ENCODE measurements at regions not wholly inside any gene's neighbourhood (a gene's known extent, or its start where the extent isn't known, plus 50 kb on each side); places are given as distances from the start of the nearest gene placed in this dataset.
A peak's percentile ranks its signal among the peaks of the same experiment; 100 is the strongest.

- Histone ChIP-seq H3K9me3 (ENCODE audit: control insufficient read depth in 2 of 2, insufficient read depth in 1 of 2, low read depth in 1 of 2, low read length in 1 of 2) (no peaks in the 10 kb centered on the region), H3K4me1 (ENCODE audit: control insufficient read depth in 3 of 3, insufficient read depth in 2 of 3, low read depth in 1 of 3, low read length in 2 of 3) (peaks cover 0 to 5% (median 0%) of the 10 kb centered on the region in 3 donors), H3K36me3 (ENCODE audit: control insufficient read depth in 3 of 3, insufficient read depth in 2 of 3, low read depth in 1 of 3, low read length in 3 of 3) (no peaks in the 10 kb centered on the region), H3K4me3 (ENCODE audit: low read depth in 1 of 3, low read length in 3 of 3) (no peak overlapping the region), H3K27ac (ENCODE audit: low read depth in 1 of 3, low read length in 2 of 3) (no peak overlapping the region), H3K27me3 (ENCODE audit: control insufficient read depth in 3 of 3, insufficient read depth in 3 of 3, low read length in 3 of 3) (no peaks in the 10 kb centered on the region)
- WGBS, 3 donors, result 61 to 86% (median 81%) methylated on average over 6 of the region's 6 CpGs
- DNase-seq (no peak), FAIRE-seq (no peak)
Observed at GRCh38 chr3:25294169-25294805, 133.8 kb upstream of the RARB start.

GRCh38 chr3:25297667-25298585, 130.1 kb upstream of the RARB start:
- WGBS, 3 donors, result 74 to 77% (median 75%) methylated on average over 9 of the region's 9 CpGs
- FAIRE-seq (no peak), DNase-seq (no peak)
- Histone ChIP-seq H3K4me3 (ENCODE audit: low read depth in 1 of 3, low read length in 3 of 3) (no peak overlapping the region), H3K27ac (ENCODE audit: low read depth in 1 of 3, low read length in 2 of 3) (no peak overlapping the region), H3K36me3 (ENCODE audit: control insufficient read depth in 3 of 3, insufficient read depth in 2 of 3, low read depth in 1 of 3, low read length in 3 of 3) (no peaks in the 10 kb centered on the region), H3K27me3 (ENCODE audit: control insufficient read depth in 3 of 3, insufficient read depth in 3 of 3, low read length in 3 of 3) (no peaks in the 10 kb centered on the region), H3K9me3 (ENCODE audit: control insufficient read depth in 2 of 2, insufficient read depth in 1 of 2, low read depth in 1 of 2, low read length in 1 of 2) (no peaks in the 10 kb centered on the region), H3K4me1 (ENCODE audit: control insufficient read depth in 3 of 3, insufficient read depth in 2 of 3, low read depth in 1 of 3, low read length in 2 of 3) (no peaks in the 10 kb centered on the region)

GRCh38 chr3:25300141-25300540, 127.9 kb upstream of the RARB start:
- Histone ChIP-seq H3K36me3 (ENCODE audit: control insufficient read depth in 3 of 3, insufficient read depth in 2 of 3, low read depth in 1 of 3, low read length in 3 of 3) (no peaks in the 10 kb centered on the region), H3K27me3 (ENCODE audit: control insufficient read depth in 3 of 3, insufficient read depth in 3 of 3, low read length in 3 of 3) (no peaks in the 10 kb centered on the region), H3K4me3 (ENCODE audit: low read depth in 1 of 3, low read length in 3 of 3) (no peak overlapping the region), H3K4me1 (ENCODE audit: control insufficient read depth in 3 of 3, insufficient read depth in 2 of 3, low read depth in 1 of 3, low read length in 2 of 3) (no peaks in the 10 kb centered on the region), H3K27ac (ENCODE audit: low read depth in 1 of 3, low read length in 2 of 3) (no peak overlapping the region), H3K9me3 (ENCODE audit: control insufficient read depth in 2 of 2, insufficient read depth in 1 of 2, low read depth in 1 of 2, low read length in 1 of 2) (no peaks in the 10 kb centered on the region)
- DNase-seq, result peak in 1 of 2 donors; percentile 9
- no peak for FAIRE-seq
- WGBS, 3 donors, result 92 to 96% (median 94%) methylated on average over 1 of the region's 1 CpG

GRCh38 chr3:25304916-25305315, 123.1 kb upstream of the RARB start:
- Histone ChIP-seq H3K36me3 (ENCODE audit: control insufficient read depth in 3 of 3, insufficient read depth in 2 of 3, low read depth in 1 of 3, low read length in 3 of 3) (no peaks in the 10 kb centered on the region), H3K9me3 (ENCODE audit: control insufficient read depth in 2 of 2, insufficient read depth in 1 of 2, low read depth in 1 of 2, low read length in 1 of 2) (no peaks in the 10 kb centered on the region), H3K4me1 (ENCODE audit: control insufficient read depth in 3 of 3, insufficient read depth in 2 of 3, low read depth in 1 of 3, low read length in 2 of 3) (no peaks in the 10 kb centered on the region), H3K27me3 (ENCODE audit: control insufficient read depth in 3 of 3, insufficient read depth in 3 of 3, low read length in 3 of 3) (no peaks in the 10 kb centered on the region), H3K4me3 (ENCODE audit: low read depth in 1 of 3, low read length in 3 of 3) (no peak overlapping the region), H3K27ac (ENCODE audit: low read depth in 1 of 3, low read length in 2 of 3) (no peak overlapping the region)
- no peak for FAIRE-seq
- WGBS, 3 donors, result 52 to 69% (median 64%) methylated on average over 2 of the region's 2 CpGs
- no peak for DNase-seq

GRCh38 chr3:25306066-25306465, 122.0 kb upstream of the RARB start:
- Histone ChIP-seq H3K4me3 (ENCODE audit: low read depth in 1 of 3, low read length in 3 of 3) (no peak overlapping the region), H3K27ac (ENCODE audit: low read depth in 1 of 3, low read length in 2 of 3) (no peak overlapping the region), H3K9me3 (ENCODE audit: control insufficient read depth in 2 of 2, insufficient read depth in 1 of 2, low read depth in 1 of 2, low read length in 1 of 2) (no peaks in the 10 kb centered on the region), H3K27me3 (ENCODE audit: control insufficient read depth in 3 of 3, insufficient read depth in 3 of 3, low read length in 3 of 3) (no peaks in the 10 kb centered on the region), H3K4me1 (ENCODE audit: control insufficient read depth in 3 of 3, insufficient read depth in 2 of 3, low read depth in 1 of 3, low read length in 2 of 3) (no peaks in the 10 kb centered on the region), H3K36me3 (ENCODE audit: control insufficient read depth in 3 of 3, insufficient read depth in 2 of 3, low read depth in 1 of 3, low read length in 3 of 3) (no peaks in the 10 kb centered on the region)
- no peak for FAIRE-seq
- DNase-seq, result no peak
- 66 to 75% (median 67%) methylated on average over 5 of the region's 5 CpGs for WGBS, 3 donors

GRCh38 chr3:25306705-25307104, 121.4 kb upstream of the RARB start:
- Histone ChIP-seq H3K27me3 (ENCODE audit: control insufficient read depth in 3 of 3, insufficient read depth in 3 of 3, low read length in 3 of 3) (no peaks in the 10 kb centered on the region), H3K36me3 (ENCODE audit: control insufficient read depth in 3 of 3, insufficient read depth in 2 of 3, low read depth in 1 of 3, low read length in 3 of 3) (no peaks in the 10 kb centered on the region), H3K27ac (ENCODE audit: low read depth in 1 of 3, low read length in 2 of 3) (no peak overlapping the region), H3K9me3 (ENCODE audit: control insufficient read depth in 2 of 2, insufficient read depth in 1 of 2, low read depth in 1 of 2, low read length in 1 of 2) (no peaks in the 10 kb centered on the region), H3K4me1 (ENCODE audit: control insufficient read depth in 3 of 3, insufficient read depth in 2 of 3, low read depth in 1 of 3, low read length in 2 of 3) (no peaks in the 10 kb centered on the region), H3K4me3 (ENCODE audit: low read depth in 1 of 3, low read length in 3 of 3) (no peak overlapping the region)
- no peak for DNase-seq
- no peak for FAIRE-seq
- WGBS, 3 donors, result 57 to 78% (median 64%) methylated on average over 2 of the region's 2 CpGs

GRCh38 chr3:25313286-25313685, 114.8 kb upstream of the RARB start:
- H3K27ac ChIP-seq (ENCODE audit: low read depth in 1 of 3, low read length in 2 of 3), result no peak overlapping the region
- 49 to 83% (median 60%) methylated on average over 2 of the region's 2 CpGs for WGBS, 3 donors
- FAIRE-seq (no peak), DNase-seq (no peak)
- H3K27me3 ChIP-seq (ENCODE audit: control insufficient read depth in 3 of 3, insufficient read depth in 3 of 3, low read length in 3 of 3), result no peaks in the 10 kb centered on the region
- no peak overlapping the region for H3K4me3 ChIP-seq (ENCODE audit: low read depth in 1 of 3, low read length in 3 of 3)
- no peaks in the 10 kb centered on the region for H3K36me3 ChIP-seq (ENCODE audit: control insufficient read depth in 3 of 3, insufficient read depth in 2 of 3, low read depth in 1 of 3, low read length in 3 of 3)
- H3K9me3 ChIP-seq (ENCODE audit: control insufficient read depth in 2 of 2, insufficient read depth in 1 of 2, low read depth in 1 of 2, low read length in 1 of 2), result no peaks in the 10 kb centered on the region
- H3K4me1 ChIP-seq (ENCODE audit: control insufficient read depth in 3 of 3, insufficient read depth in 2 of 3, low read depth in 1 of 3, low read length in 2 of 3), result no peaks in the 10 kb centered on the region

- DNase-seq (no peak), FAIRE-seq (no peak)
- 82 to 88% (median 83%) methylated on average over 7 of the region's 7 CpGs for WGBS, 3 donors
- H3K27ac ChIP-seq (ENCODE audit: low read depth in 1 of 3, low read length in 2 of 3), result no peak overlapping the region
- H3K4me1 ChIP-seq (ENCODE audit: control insufficient read depth in 3 of 3, insufficient read depth in 2 of 3, low read depth in 1 of 3, low read length in 2 of 3), result no peaks in the 10 kb centered on the region
- H3K4me3 ChIP-seq (ENCODE audit: low read depth in 1 of 3, low read length in 3 of 3), result no peak overlapping the region
- H3K9me3 ChIP-seq (ENCODE audit: control insufficient read depth in 2 of 2, insufficient read depth in 1 of 2, low read depth in 1 of 2, low read length in 1 of 2), result peaks cover 0 to 2% of the 10 kb centered on the region in 2 donors
- H3K36me3 ChIP-seq (ENCODE audit: control insufficient read depth in 3 of 3, insufficient read depth in 2 of 3, low read depth in 1 of 3, low read length in 3 of 3), result no peaks in the 10 kb centered on the region
- H3K27me3 ChIP-seq (ENCODE audit: control insufficient read depth in 3 of 3, insufficient read depth in 3 of 3, low read length in 3 of 3), result no peaks in the 10 kb centered on the region
Observed at GRCh38 chr3:25324954-25325655, 103.0 kb upstream of the RARB start.
